GM23338 (cell line): ENCODE measurements at regions not wholly inside any gene's neighbourhood (a gene's known extent, or its start where the extent isn't known, plus 50 kb on each side); places are given as distances from the start of the nearest gene placed in this dataset.

Experiments
- CTCF ChIP-seq, 2 experiments: fragments of 200-600 bp in 1 of 2; sonication (generic) in 1 of 2; conservative IDR thresholded peaks; 2 replicates each; pipeline versions ENCODE4 v1.5.1 to v1.6.1; 2016 to 2017; ENCODE audit warnings: antibody characterized with exemption in 2 of 2, low read depth in 2 of 2, mild to moderate bottlenecking in 2 of 2, moderate library complexity in 1 of 2
- EZH2 ChIP-seq: fragments of 200-600 bp; sonication (generic); IDR thresholded peaks from one replicate; pipeline ENCODE4 v1.8.0; 2017; ENCODE audit warnings: antibody characterized with exemption, mild to moderate bottlenecking, low read depth; ENCODE audit not compliant: unreplicated experiment
- ZNF331 ChIP-seq: fragments of 250-450 bp; sonication (Bioruptor Pico); IDR thresholded peaks from 2 replicates; pipeline ENCODE4 v1.5.0; 2020; ENCODE audit warnings: low read depth, mild to moderate bottlenecking, moderate library complexity

GRCh38 chr13:109403012-109403421 is 383.4 kb downstream of the IRS2 start:
- TF ChIP-seq ZNF331 (CRISPR knock-in tag), result no peak
- TF ChIP-seq CTCF (conservative IDR thresholded peaks at IDR 0.05; ENCODE audit: low read depth in 2 of 2), result no peak
- TF ChIP-seq EZH2, result no peak
